Liver (tissue), 7 donors: ENCODE measurements at regions not wholly inside any gene's neighbourhood (a gene's known extent, or its start where the extent isn't known, plus 50 kb on each side); places are given as distances from the start of the nearest gene placed in this dataset.

Experiments used
- DNase-seq: peaks from one replicate; pipeline ENCODE4 v3.0.0-alpha.2; 2017; ENCODE audit warnings: low spot score
- H3K27ac ChIP-seq, 2 donors: one replicate each; pipeline ENCODE4 v1.7.0; 2013; ENCODE audit warnings: inconsistent platforms in 2 of 2, low read length in 2 of 2, control low read depth in 1 of 2, low read depth in 1 of 2, mild to moderate bottlenecking in 1 of 2
- H3K27me3 ChIP-seq, 4 donors: one replicate each; pipeline versions ENCODE4 v1.6.1 to v1.7.0; 2013; ENCODE audit warnings: low read length in 3 of 4, inconsistent platforms in 1 of 4, mild to moderate bottlenecking in 1 of 4, moderate library complexity in 1 of 4; ENCODE audit not compliant: control insufficient read depth in 4 of 4, insufficient read depth in 4 of 4
- H3K36me3 ChIP-seq, 4 donors: one replicate each; pipeline versions ENCODE4 v1.6.1 to v1.7.0; 2013; ENCODE audit warnings: low read length in 3 of 4, mild to moderate bottlenecking in 3 of 4, low read depth in 1 of 4, moderate library complexity in 1 of 4; ENCODE audit not compliant: control insufficient read depth in 4 of 4, insufficient read depth in 3 of 4
- H3K4me1 ChIP-seq, 4 donors: one replicate each; pipeline versions ENCODE4 v1.6.1 to v1.7.0; 2013; ENCODE audit warnings: low read length in 3 of 4, mild to moderate bottlenecking in 3 of 4, moderate library complexity in 1 of 4; ENCODE audit not compliant: control insufficient read depth in 4 of 4, insufficient read depth in 4 of 4
- H3K4me3 ChIP-seq, 3 donors: one replicate each; pipeline versions ENCODE4 v1.6.1 to v1.7.0; 2013; ENCODE audit warnings: low read length in 3 of 3, control low read depth in 1 of 3, low read depth in 1 of 3, mild to moderate bottlenecking in 1 of 3
- H3K9ac ChIP-seq, 2 donors: one replicate each; pipeline ENCODE4 v1.7.0; 2013; ENCODE audit warnings: low read length in 2 of 2, mild to moderate bottlenecking in 2 of 2, moderate library complexity in 2 of 2, control low read depth in 1 of 2, low read depth in 1 of 2
- H3K9me3 ChIP-seq, 4 donors: one replicate each; pipeline versions ENCODE4 v1.6.1 to v1.7.0; 2013; ENCODE audit warnings: low read length in 3 of 4; ENCODE audit not compliant: control insufficient read depth in 4 of 4
- ATF3 ChIP-seq: IDR thresholded peaks from 2 replicates; pipeline ENCODE4 v1.6.1; 2016; ENCODE audit warnings: antibody characterized with exemption
- FOXA1 ChIP-seq: IDR thresholded peaks from 2 replicates; pipeline ENCODE4 v1.6.1; 2016; ENCODE audit warnings: antibody characterized with exemption
- FOXA2 ChIP-seq: IDR thresholded peaks from 2 replicates; pipeline ENCODE4 v1.6.1; 2016; ENCODE audit warnings: antibody characterized with exemption
- HNF4A ChIP-seq, 2 donors: conservative IDR thresholded peaks; 2 replicates each; pipeline ENCODE4 v1.6.1; 2016; ENCODE audit warnings: antibody characterized with exemption in 2 of 2, mild to moderate bottlenecking in 2 of 2
- HNF4G ChIP-seq: IDR thresholded peaks from 2 replicates; pipeline ENCODE4 v1.6.1; 2016; ENCODE audit warnings: antibody characterized with exemption
- RAD21 ChIP-seq, 2 donors: IDR thresholded peaks; 2 replicates each; pipeline ENCODE4 v1.6.1; 2016; ENCODE audit warnings: antibody characterized with exemption in 2 of 2, mild to moderate bottlenecking in 2 of 2
- REST ChIP-seq: IDR thresholded peaks from 2 replicates; pipeline ENCODE4 v1.6.1; 2016; ENCODE audit warnings: antibody characterized with exemption, mild to moderate bottlenecking
- TAF1 ChIP-seq: conservative IDR thresholded peaks from 2 replicates; pipeline ENCODE4 v1.6.1; 2016; ENCODE audit warnings: antibody characterized with exemption, mild to moderate bottlenecking
- ZBTB33 ChIP-seq: IDR thresholded peaks from 2 replicates; pipeline ENCODE4 v1.6.1; 2016; ENCODE audit warnings: antibody characterized with exemption
- WGBS: extraction: QIAGEN DNeasy Blood & Tissue Kit; methylation state at CpG from one replicate; pipeline ENCODE4 v1.1.7; 2013; 5-methylcytosine and 5-hydroxymethylcytosine counted together
- donor health status: healthy.
- donor health status: healthy.
- donor health status: healthy.
- donor health status: healthy.

- Histone ChIP-seq H3K27ac (no peak overlapping the region), H3K27me3 (no peaks in the 10 kb centered on the region), H3K36me3 (no peaks in the 10 kb centered on the region), H3K4me3 (no peak overlapping the region), H3K9me3 (no peaks in the 10 kb centered on the region), H3K9ac (no peak overlapping the region), H3K4me1 (no peaks in the 10 kb centered on the region)
- no peak for DNase-seq
- no peak for TF ChIP-seq RAD21 (IDR thresholded peaks at IDR 0.05)
- TF ChIP-seq ATF3, result no peak
- no peak for TF ChIP-seq FOXA2
- no peak for TF ChIP-seq ZBTB33
- no peak for TF ChIP-seq HNF4A (conservative IDR thresholded peaks at IDR 0.05)
- TF ChIP-seq HNF4G, result no peak
- TF ChIP-seq TAF1, result no peak
- no peak for TF ChIP-seq FOXA1
- TF ChIP-seq REST, result no peak
Observed at GRCh38 chr2:212745359-212745758, 206.8 kb upstream of the ERBB4 start.

- WGBS, result 76% methylated on average over 4 of the region's 4 CpGs
- no peaks in the 10 kb centered on the region for H3K36me3 ChIP-seq
- no peak overlapping the region for H3K27ac ChIP-seq
- H3K4me1 ChIP-seq, result no peaks in the 10 kb centered on the region
- H3K4me3 ChIP-seq, result no peak overlapping the region
- H3K9ac ChIP-seq, result no peak overlapping the region
- no peak for TF ChIP-seq HNF4G
- TF ChIP-seq REST, result no peak
- no peak for TF ChIP-seq RAD21 (IDR thresholded peaks at IDR 0.05)
- DNase-seq, result no peak
- H3K9me3 ChIP-seq, result no peaks in the 10 kb centered on the region
- H3K27me3 ChIP-seq, result peaks cover 0 to 5% (median 0%) of the 10 kb centered on the region in 4 donors
Observed at GRCh38 chr2:212737392-212738172, 199.0 kb upstream of the ERBB4 start.
